T-cell (primary cell): ENCODE measurements at regions not wholly inside any gene's neighbourhood (a gene's known extent, or its start where the extent isn't known, plus 50 kb on each side); places are given as distances from the start of the nearest gene placed in this dataset.

Experiments used
- ATAC-seq, 4 experiments: fragments of 200-7000 bp in 3 of 4; fragments of 150-1000 bp in 1 of 4; cut with Tn5 transposase; replicated peaks in 1 of 4; 1 replicate in 3 of 4; 2 replicates in 1 of 4; pipeline ENCODE4 v1.10.0; 2021; ENCODE audit warnings: moderate library complexity in 3 of 4, mild to moderate bottlenecking in 2 of 4, moderate number of reproducible peaks in 1 of 4
- CTCF ChIA-PET, 2 donors: fragments of 300-600 bp; sonication (Branson Sonifier 250); formaldehyde crosslinking; loops; one replicate each; lab custom pipeline; 2022; ENCODE audit warnings: antibody characterized with exemption in 2 of 2; lab: Charles Lee
- POLR2A ChIA-PET, 2 donors: fragments of 300-600 bp; sonication (Branson Sonifier 250); formaldehyde crosslinking; loops; one replicate each; lab custom pipeline; 2022; ENCODE audit warnings: antibody characterized with exemption in 2 of 2; lab: Charles Lee
- DNase-seq, 35 experiments: peaks; one replicate each; pipeline versions ENCODE4 v3.0.0 to v3.0.0-alpha.2; 2013 to 2023
- H3K27ac ChIP-seq: one replicate; pipeline ENCODE4 v1.5.1; 2013; ENCODE audit warnings: low read length
- H3K27me3 ChIP-seq, 2 experiments: replicated peaks in 1 of 2; 1 replicate in 1 of 2; 2 replicates in 1 of 2; pipeline versions ENCODE4 v1.6.1 to v1.7.0; 2013; ENCODE audit warnings: low read length in 1 of 2, mixed read lengths in 1 of 2; ENCODE audit not compliant: control insufficient read depth in 2 of 2, insufficient read depth in 2 of 2; ENCODE audit errors: extremely low read depth in 1 of 2
- H3K36me3 ChIP-seq, 2 donors: 1 replicate in 1 of 2; 2 replicates in 1 of 2; pipeline versions ENCODE4 v1.6.1 to v1.7.0; 2013; ENCODE audit warnings: low read length in 1 of 2; ENCODE audit not compliant: control insufficient read depth in 2 of 2, insufficient read depth in 1 of 2; ENCODE audit errors: extremely low read depth in 1 of 2
- H3K4me1 ChIP-seq, 2 experiments: 1 replicate in 1 of 2; 2 replicates in 1 of 2; pipeline versions ENCODE4 v1.6.1 to v1.7.0; 2013; ENCODE audit warnings: low read length in 2 of 2, mixed read lengths in 1 of 2; ENCODE audit not compliant: insufficient read depth in 2 of 2, control insufficient read depth in 1 of 2; ENCODE audit errors: extremely low read depth in 1 of 2
- H3K4me3 ChIP-seq, 2 donors: 1 replicate in 1 of 2; 2 replicates in 1 of 2; pipeline versions ENCODE4 v1.5.1 to v1.7.0; 2013; ENCODE audit warnings: mild to moderate bottlenecking in 2 of 2, low read length in 1 of 2, moderate library complexity in 1 of 2; ENCODE audit not compliant: control insufficient read depth in 1 of 2; ENCODE audit errors: extremely low read depth in 1 of 2
- H3K9me3 ChIP-seq: 2 replicates; pipeline ENCODE4 v1.7.0; 2013
- H3K27ac Mint-ChIP-seq, 2 donors: one replicate each; pipeline ENCODE4 v1.8.0; 2020 to 2021; ENCODE audit warnings: mild to moderate bottlenecking in 2 of 2, mixed read lengths in 2 of 2
- H3K27me3 Mint-ChIP-seq, 2 donors: one replicate each; pipeline ENCODE4 v1.8.0; 2021 to 2022; ENCODE audit warnings: mixed read lengths in 2 of 2
- H3K36me3 Mint-ChIP-seq: one replicate; pipeline ENCODE4 v1.8.0; 2021; ENCODE audit warnings: mixed read lengths
- H3K4me1 Mint-ChIP-seq, 3 donors: one replicate each; pipeline ENCODE4 v1.8.0; 2020 to 2022; ENCODE audit warnings: mixed read lengths in 3 of 3, mild to moderate bottlenecking in 1 of 3
- H3K4me3 Mint-ChIP-seq, 3 donors: one replicate each; pipeline ENCODE4 v1.8.0; 2020 to 2022; ENCODE audit warnings: mild to moderate bottlenecking in 3 of 3, mixed read lengths in 3 of 3, moderate library complexity in 3 of 3
- H3K9me3 Mint-ChIP-seq, 3 donors: one replicate each; pipeline ENCODE4 v1.8.0; 2020 to 2022; ENCODE audit warnings: mixed read lengths in 3 of 3
- WGBS: methylation state at CpG from one replicate; pipeline ENCODE4 v1.1.5; 2013; ENCODE audit warnings: missing lambda C conversion rate; ENCODE audit not compliant: insufficient coverage; 5-methylcytosine and 5-hydroxymethylcytosine counted together

GRCh38 chr15:88312941-88313579 lies 56.5 kb upstream of the NTRK3 start:
- no peak overlapping the region for H3K4me3 ChIP-seq
- ChIA-PET POLR2A (no interaction called here), CTCF (interaction anchor here in 1 of 2 donors (0.5 kb wide), 1 partner anchor 17 kb away, joined by 3 read pairs; no protein-coding TSS in a partner anchor)
- no peaks in the 10 kb centered on the region for H3K4me1 ChIP-seq
- DNase-seq (no peak), ATAC-seq (no peak)
- H3K27ac ChIP-seq: no peak overlapping the region
- H3K9me3 Mint-ChIP-seq: peaks cover 2 to 7% (median 5%) of the 10 kb centered on the region in 3 donors
- peaks cover 10 to 30% of the 10 kb centered on the region in 2 donors for H3K27me3 Mint-ChIP-seq
- peaks cover 0 to 6% of the 10 kb centered on the region in 2 experiments for H3K27me3 ChIP-seq
- no peaks in the 10 kb centered on the region for H3K36me3 ChIP-seq
- H3K36me3 Mint-ChIP-seq: no peaks in the 10 kb centered on the region
- no peaks in the 10 kb centered on the region for H3K9me3 ChIP-seq
- no peaks in the 10 kb centered on the region for H3K4me1 Mint-ChIP-seq
- 81% methylated on average over 3 of the region's 7 CpGs for WGBS
- H3K27ac Mint-ChIP-seq: no peak overlapping the region
- H3K4me3 Mint-ChIP-seq: no peak overlapping the region

- Mint-ChIP-seq H3K36me3 (no peaks in the 10 kb centered on the region), H3K27me3 (peaks cover 6 to 35% of the 10 kb centered on the region in 2 donors), H3K4me3 (no peak overlapping the region), H3K9me3 (peaks cover under 1 to 3% (median 2%) of the 10 kb centered on the region in 3 donors), H3K4me1 (no peaks in the 10 kb centered on the region), H3K27ac (no peak overlapping the region)
- Histone ChIP-seq H3K9me3 (no peaks in the 10 kb centered on the region), H3K4me3 (no peak overlapping the region), H3K4me1 (no peaks in the 10 kb centered on the region), H3K27ac (no peak overlapping the region), H3K36me3 (no peaks in the 10 kb centered on the region), H3K27me3 (peaks cover 0 to 5% of the 10 kb centered on the region in 2 experiments)
- ChIA-PET POLR2A (no interaction called here), CTCF (no interaction called here)
- ATAC-seq: no peak
- no CpG with 5 or more reads among the region's 3 CpGs for WGBS
- no peak for DNase-seq
Measured at GRCh38 chr15:88309363-88309762, 52.8 kb upstream of the NTRK3 start.

- no peak for DNase-seq
- Histone ChIP-seq H3K4me3 (no peak overlapping the region), H3K27ac (no peak overlapping the region), H3K9me3 (no peaks in the 10 kb centered on the region), H3K36me3 (no peaks in the 10 kb centered on the region), H3K27me3 (peaks cover 0 to 3% of the 10 kb centered on the region in 2 experiments), H3K4me1 (no peaks in the 10 kb centered on the region)
- H3K4me1 Mint-ChIP-seq: no peaks in the 10 kb centered on the region
- CTCF ChIA-PET: no interaction called here
- no peak overlapping the region for H3K4me3 Mint-ChIP-seq
- H3K36me3 Mint-ChIP-seq: no peaks in the 10 kb centered on the region
- ATAC-seq: no peak
- POLR2A ChIA-PET: no interaction called here
- no CpG with 5 or more reads among the region's 2 CpGs for WGBS
- peaks cover 2 to 26% of the 10 kb centered on the region in 2 donors for H3K27me3 Mint-ChIP-seq
- H3K9me3 Mint-ChIP-seq: no peaks in the 10 kb centered on the region
- H3K27ac Mint-ChIP-seq: no peak overlapping the region
Measured at GRCh38 chr15:88307344-88307743, 50.8 kb upstream of the NTRK3 start.
